ENCODE measurements at regions not wholly inside any gene's neighbourhood (a gene's known extent, or its start where the extent isn't known, plus 50 kb on each side); places are given as distances from the start of the nearest gene placed in this dataset.

DNA sequence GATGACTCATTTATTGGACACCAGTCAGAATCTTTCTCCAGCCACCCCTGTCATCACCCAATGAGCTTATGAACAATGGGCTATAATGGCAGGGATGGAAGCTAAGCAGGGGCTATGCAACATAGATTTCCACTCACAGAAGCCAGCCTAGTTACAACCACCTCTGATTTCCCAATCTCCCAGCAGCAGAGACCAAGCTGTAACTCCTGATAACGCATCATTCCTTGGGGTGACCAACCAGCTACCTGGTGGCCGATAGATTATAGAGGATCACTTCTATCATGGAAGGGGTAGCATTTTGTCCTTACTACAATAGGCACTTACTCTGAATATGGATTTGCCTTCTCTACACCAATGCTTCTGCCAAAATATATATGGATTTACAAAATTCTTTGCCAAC lies 302.3 kb upstream of the ATXN7L3B start:
- H3K4me1 ChIP-seq (ENCODE audit: insufficient read depth, low read length) = no peaks in the 10 kb centered on the region

DNA sequence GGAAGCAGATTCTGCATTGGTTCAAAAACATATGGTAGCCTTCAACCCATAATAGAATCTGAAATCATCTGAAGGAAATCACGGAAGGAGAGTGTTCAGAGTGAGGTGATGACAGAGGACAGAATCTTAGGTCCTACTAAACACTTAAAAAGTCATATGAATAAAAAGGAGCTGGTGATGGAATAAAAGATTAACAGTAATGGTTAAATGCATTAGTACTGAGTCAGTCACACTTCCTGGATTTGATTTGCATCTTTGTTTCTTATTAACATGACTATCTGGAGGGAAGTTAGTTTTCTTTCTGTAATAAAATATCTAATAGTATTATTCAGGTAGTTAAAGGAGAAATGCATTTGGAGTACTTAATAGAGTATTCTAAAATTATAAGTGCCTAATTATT lies 296.3 kb upstream of the ATXN7L3B start:
- DNase-seq (ENCODE audit: insufficient read length, low spot score, missing footprints) = no peak
- TF ChIP-seq, protein P1, sequence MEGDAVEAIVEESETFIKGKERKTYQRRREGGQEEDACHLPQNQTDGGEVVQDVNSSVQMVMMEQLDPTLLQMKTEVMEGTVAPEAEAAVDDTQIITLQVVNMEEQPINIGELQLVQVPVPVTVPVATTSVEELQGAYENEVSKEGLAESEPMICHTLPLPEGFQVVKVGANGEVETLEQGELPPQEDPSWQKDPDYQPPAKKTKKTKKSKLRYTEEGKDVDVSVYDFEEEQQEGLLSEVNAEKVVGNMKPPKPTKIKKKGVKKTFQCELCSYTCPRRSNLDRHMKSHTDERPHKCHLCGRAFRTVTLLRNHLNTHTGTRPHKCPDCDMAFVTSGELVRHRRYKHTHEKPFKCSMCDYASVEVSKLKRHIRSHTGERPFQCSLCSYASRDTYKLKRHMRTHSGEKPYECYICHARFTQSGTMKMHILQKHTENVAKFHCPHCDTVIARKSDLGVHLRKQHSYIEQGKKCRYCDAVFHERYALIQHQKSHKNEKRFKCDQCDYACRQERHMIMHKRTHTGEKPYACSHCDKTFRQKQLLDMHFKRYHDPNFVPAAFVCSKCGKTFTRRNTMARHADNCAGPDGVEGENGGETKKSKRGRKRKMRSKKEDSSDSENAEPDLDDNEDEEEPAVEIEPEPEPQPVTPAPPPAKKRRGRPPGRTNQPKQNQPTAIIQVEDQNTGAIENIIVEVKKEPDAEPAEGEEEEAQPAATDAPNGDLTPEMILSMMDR (IDR thresholded peaks at IDR 0.05; ENCODE audit: extremely low read depth, low read depth, low read length) = no peak
- H3K27me3 ChIP-seq (ENCODE audit: insufficient read depth, low read length) = no peaks in the 10 kb centered on the region
- H3K4me3 ChIP-seq (ENCODE audit: insufficient read depth, low read length) = no peak overlapping the region
- H3K9me3 ChIP-seq (ENCODE audit: low read depth, low read length) = no peaks in the 10 kb centered on the region
- no peaks in the 10 kb centered on the region for H3K79me2 ChIP-seq (ENCODE audit: insufficient read depth, low read length)
- no peaks in the 10 kb centered on the region for H3K4me1 ChIP-seq (ENCODE audit: insufficient read depth, low read length)
- no peak overlapping the region for H3K27ac ChIP-seq (ENCODE audit: low read depth, low read length)
- H3K4me2 ChIP-seq (ENCODE audit: insufficient read depth, low read length) = no peak overlapping the region
- no peaks in the 10 kb centered on the region for H3K36me3 ChIP-seq (ENCODE audit: insufficient read depth, low read length)
- no peaks in the 10 kb centered on the region for H4K20me1 ChIP-seq (ENCODE audit: insufficient read depth, low read length)
- no peak overlapping the region for H2AFZ ChIP-seq (ENCODE audit: low read length)

More for the DNA sequence above, 302.3 kb upstream of the ATXN7L3B start:
- Histone ChIP-seq H3K27me3 (ENCODE audit: insufficient read depth, low read length) (no peaks in the 10 kb centered on the region), H3K27ac (ENCODE audit: low read depth, low read length) (no peak overlapping the region), H3K4me2 (ENCODE audit: insufficient read depth, low read length) (no peak overlapping the region), H3K36me3 (ENCODE audit: insufficient read depth, low read length) (no peaks in the 10 kb centered on the region), H4K20me1 (ENCODE audit: insufficient read depth, low read length) (no peaks in the 10 kb centered on the region), H3K79me2 (ENCODE audit: insufficient read depth, low read length) (no peaks in the 10 kb centered on the region), H3K4me3 (ENCODE audit: insufficient read depth, low read length) (no peak overlapping the region), H3K9me3 (ENCODE audit: low read depth, low read length) (peaks cover 2% of the 10 kb centered on the region), H2AFZ (ENCODE audit: low read length) (no peak overlapping the region)
- TF ChIP-seq, protein P1 (IDR thresholded peaks at IDR 0.05; ENCODE audit: extremely low read depth, low read depth, low read length) = no peak
- no peak for DNase-seq (ENCODE audit: insufficient read length, low spot score, missing footprints)

DNA sequence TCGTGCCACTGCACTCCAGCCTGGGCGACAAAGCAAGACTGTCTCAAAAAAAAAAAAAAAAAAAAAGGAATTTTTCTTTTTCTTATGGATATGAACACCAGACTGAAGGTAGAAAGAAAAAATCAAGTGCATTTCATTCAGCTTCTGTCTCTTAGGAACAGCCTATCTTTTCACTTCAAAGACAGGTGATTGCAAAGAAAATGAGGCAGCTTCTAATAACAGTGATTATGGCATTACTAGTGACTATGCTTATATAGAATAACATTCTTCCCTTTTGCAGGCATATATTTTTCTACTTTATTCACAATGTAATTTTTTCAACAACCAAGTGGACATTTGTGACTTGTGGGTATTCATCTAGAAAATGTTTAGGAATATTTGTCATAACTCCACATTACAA lies 295.5 kb upstream of the ATXN7L3B start:
- Histone ChIP-seq H3K9me3 (ENCODE audit: low read depth, low read length) (no peaks in the 10 kb centered on the region), H3K27me3 (ENCODE audit: insufficient read depth, low read length) (no peaks in the 10 kb centered on the region), H2AFZ (ENCODE audit: low read length) (no peak overlapping the region), H3K4me1 (ENCODE audit: insufficient read depth, low read length) (no peaks in the 10 kb centered on the region), H3K4me2 (ENCODE audit: insufficient read depth, low read length) (no peak overlapping the region), H3K79me2 (ENCODE audit: insufficient read depth, low read length) (no peaks in the 10 kb centered on the region), H3K36me3 (ENCODE audit: insufficient read depth, low read length) (no peaks in the 10 kb centered on the region), H3K4me3 (ENCODE audit: insufficient read depth, low read length) (no peak overlapping the region), H4K20me1 (ENCODE audit: insufficient read depth, low read length) (no peaks in the 10 kb centered on the region), H3K27ac (ENCODE audit: low read depth, low read length) (no peak overlapping the region)
- TF ChIP-seq, protein P1 (IDR thresholded peaks at IDR 0.05; ENCODE audit: extremely low read depth, low read depth, low read length) = no peak
- DNase-seq (ENCODE audit: insufficient read length, low spot score, missing footprints) = peak; percentile 0

DNA sequence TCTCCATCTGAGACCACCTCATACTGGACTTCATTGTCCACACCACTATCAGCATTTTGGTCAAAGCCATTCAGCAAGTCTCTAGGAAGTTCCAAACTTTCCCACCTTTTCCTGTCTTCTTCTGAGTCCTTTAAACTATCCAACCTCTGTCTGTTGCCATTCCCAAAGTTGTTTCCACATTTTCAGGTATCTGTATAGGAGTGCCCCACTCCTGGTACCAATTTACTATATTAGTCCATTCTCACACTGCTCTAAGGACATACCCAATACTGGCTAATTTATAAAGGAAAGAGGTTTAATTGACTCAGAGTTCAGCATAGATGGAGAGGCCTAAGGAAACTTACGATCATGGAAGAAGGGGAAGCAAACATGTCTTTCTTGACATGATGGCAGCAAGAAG lies 292.2 kb upstream of the ATXN7L3B start:
- H3K4me2 ChIP-seq (ENCODE audit: insufficient read depth, low read length) = no peak overlapping the region
- H3K9me3 ChIP-seq (ENCODE audit: low read depth, low read length) = no peaks in the 10 kb centered on the region
- no peak overlapping the region for H2AFZ ChIP-seq (ENCODE audit: low read length)
- H3K79me2 ChIP-seq (ENCODE audit: insufficient read depth, low read length) = no peaks in the 10 kb centered on the region
- H3K4me3 ChIP-seq (ENCODE audit: insufficient read depth, low read length) = no peak overlapping the region
- TF ChIP-seq, protein P1 (IDR thresholded peaks at IDR 0.05; ENCODE audit: extremely low read depth, low read depth, low read length) = no peak
- no peak overlapping the region for H3K27ac ChIP-seq (ENCODE audit: low read depth, low read length)
- H3K36me3 ChIP-seq (ENCODE audit: insufficient read depth, low read length) = no peaks in the 10 kb centered on the region
- no peaks in the 10 kb centered on the region for H3K27me3 ChIP-seq (ENCODE audit: insufficient read depth, low read length)
- no peaks in the 10 kb centered on the region for H3K4me1 ChIP-seq (ENCODE audit: insufficient read depth, low read length)
- H4K20me1 ChIP-seq (ENCODE audit: insufficient read depth, low read length) = no peaks in the 10 kb centered on the region
- no peak for DNase-seq (ENCODE audit: insufficient read length, low spot score, missing footprints)

Data from osteoblast (primary cell).